T-helper 2 cell treated with Interferon-gamma antibody and Interleukin-4, amounts not matched to agents 5 μg/mL and 100 μg/mL, for 36 hours (primary cell): ENCODE measurements at regions not wholly inside any gene's neighbourhood (a gene's known extent, or its start where the extent isn't known, plus 50 kb on each side); places are given as distances from the start of the nearest gene placed in this dataset.

Source experiments
- DNase-seq: peaks from one replicate; pipeline ENCODE4 v3.0.0; 2021; ENCODE audit warnings: low spot score
- H3K27ac Mint-ChIP-seq: one replicate; pipeline ENCODE4 v1.8.0; 2021; ENCODE audit warnings: mild to moderate bottlenecking, mixed read lengths
- H3K27me3 Mint-ChIP-seq: one replicate; pipeline ENCODE4 v1.8.0; 2021; ENCODE audit warnings: low read depth, mixed read lengths
- H3K36me3 Mint-ChIP-seq: one replicate; pipeline ENCODE4 v1.8.0; 2021; ENCODE audit warnings: low read depth, mixed read lengths
- H3K4me1 Mint-ChIP-seq: one replicate; pipeline ENCODE4 v1.8.0; 2021; ENCODE audit warnings: low read depth, mixed read lengths
- H3K4me3 Mint-ChIP-seq: one replicate; pipeline ENCODE4 v1.8.0; 2022; ENCODE audit warnings: mild to moderate bottlenecking, moderate library complexity, mixed read lengths
- H3K9me3 Mint-ChIP-seq: one replicate; pipeline ENCODE4 v1.8.0; 2021; ENCODE audit warnings: mixed read lengths

- DNase-seq, result no peak
- Mint-ChIP-seq H3K27me3 (no peaks in the 10 kb centered on the region), H3K36me3 (no peaks in the 10 kb centered on the region), H3K4me3 (no peak overlapping the region), H3K4me1 (no peaks in the 10 kb centered on the region), H3K27ac (no peak overlapping the region), H3K9me3 (no peaks in the 10 kb centered on the region)
Observed at GRCh38 chr1:79431340-79431739, 424.8 kb upstream of the ADGRL4 start.

GRCh38 chr1:79430437-79430836, 423.9 kb upstream of the ADGRL4 start:
- Mint-ChIP-seq H3K4me3 (no peak overlapping the region), H3K27me3 (no peaks in the 10 kb centered on the region), H3K4me1 (no peaks in the 10 kb centered on the region), H3K27ac (no peak overlapping the region), H3K36me3 (no peaks in the 10 kb centered on the region), H3K9me3 (no peaks in the 10 kb centered on the region)
- no peak for DNase-seq

- H3K4me3 Mint-ChIP-seq, result no peak overlapping the region
- no peaks in the 10 kb centered on the region for H3K36me3 Mint-ChIP-seq
- DNase-seq, result no peak
- no peaks in the 10 kb centered on the region for H3K9me3 Mint-ChIP-seq
- H3K4me1 Mint-ChIP-seq, result no peaks in the 10 kb centered on the region
- H3K27ac Mint-ChIP-seq, result no peak overlapping the region
- H3K27me3 Mint-ChIP-seq, result no peaks in the 10 kb centered on the region
Observed at GRCh38 chr1:79422726-79423125, 416.2 kb upstream of the ADGRL4 start.

GRCh38 chr1:79398501-79398900, 392.0 kb upstream of the ADGRL4 start:
- Mint-ChIP-seq H3K36me3 (no peaks in the 10 kb centered on the region), H3K4me1 (no peaks in the 10 kb centered on the region), H3K4me3 (no peak overlapping the region), H3K27me3 (no peaks in the 10 kb centered on the region), H3K27ac (no peak overlapping the region), H3K9me3 (no peaks in the 10 kb centered on the region)
- no peak for DNase-seq

GRCh38 chr1:79396901-79397300, 390.4 kb upstream of the ADGRL4 start:
- Mint-ChIP-seq H3K9me3 (no peaks in the 10 kb centered on the region), H3K36me3 (no peaks in the 10 kb centered on the region)

GRCh38 chr1:79388694-79389361, 382.3 kb upstream of the ADGRL4 start:
- Mint-ChIP-seq H3K4me3 (no peak overlapping the region), H3K9me3 (peaks cover 4% of the 10 kb centered on the region), H3K27ac (no peak overlapping the region), H3K27me3 (no peaks in the 10 kb centered on the region), H3K36me3 (no peaks in the 10 kb centered on the region), H3K4me1 (no peaks in the 10 kb centered on the region)
- no peak for DNase-seq

More at GRCh38 chr1:79396901-79397300, 390.4 kb upstream of the ADGRL4 start:
- H3K27me3 Mint-ChIP-seq, result no peaks in the 10 kb centered on the region
- no peak overlapping the region for H3K27ac Mint-ChIP-seq
- H3K4me3 Mint-ChIP-seq, result no peak overlapping the region
- no peak for DNase-seq
- no peaks in the 10 kb centered on the region for H3K4me1 Mint-ChIP-seq

GRCh38 chr1:79386730-79387129, 380.2 kb upstream of the ADGRL4 start:
- no peaks in the 10 kb centered on the region for H3K4me1 Mint-ChIP-seq
- no peak overlapping the region for H3K4me3 Mint-ChIP-seq
- no peak overlapping the region for H3K27ac Mint-ChIP-seq
- H3K36me3 Mint-ChIP-seq, result no peaks in the 10 kb centered on the region
- DNase-seq, result no peak
- peaks cover 11% of the 10 kb centered on the region for H3K9me3 Mint-ChIP-seq
- no peaks in the 10 kb centered on the region for H3K27me3 Mint-ChIP-seq

GRCh38 chr1:79380078-79380477, 373.5 kb upstream of the ADGRL4 start:
- H3K27ac Mint-ChIP-seq, result no peak overlapping the region
- H3K27me3 Mint-ChIP-seq, result no peaks in the 10 kb centered on the region
- H3K4me3 Mint-ChIP-seq, result no peak overlapping the region
- H3K4me1 Mint-ChIP-seq, result no peaks in the 10 kb centered on the region
- no peaks in the 10 kb centered on the region for H3K36me3 Mint-ChIP-seq
- H3K9me3 Mint-ChIP-seq, result peaks cover 7% of the 10 kb centered on the region
- no peak for DNase-seq

- Mint-ChIP-seq H3K4me1 (no peaks in the 10 kb centered on the region), H3K9me3 (no peaks in the 10 kb centered on the region), H3K27me3 (no peaks in the 10 kb centered on the region), H3K36me3 (no peaks in the 10 kb centered on the region), H3K4me3 (no peak overlapping the region), H3K27ac (no peak overlapping the region)
- DNase-seq, result no peak
Observed at GRCh38 chr1:79376106-79376505, 369.6 kb upstream of the ADGRL4 start.

- Mint-ChIP-seq H3K4me3 (no peak overlapping the region), H3K9me3 (no peaks in the 10 kb centered on the region), H3K36me3 (no peaks in the 10 kb centered on the region), H3K27ac (no peak overlapping the region), H3K27me3 (no peaks in the 10 kb centered on the region), H3K4me1 (no peaks in the 10 kb centered on the region)
- DNase-seq, result no peak
Observed at GRCh38 chr1:79375352-79375751, 368.8 kb upstream of the ADGRL4 start.

- Mint-ChIP-seq H3K4me1 (no peaks in the 10 kb centered on the region), H3K36me3 (no peaks in the 10 kb centered on the region), H3K4me3 (no peak overlapping the region), H3K9me3 (no peaks in the 10 kb centered on the region), H3K27ac (no peak overlapping the region), H3K27me3 (no peaks in the 10 kb centered on the region)
- no peak for DNase-seq
Observed at GRCh38 chr1:79374397-79374796, 367.9 kb upstream of the ADGRL4 start.

GRCh38 chr1:79373481-79374125, 367.1 kb upstream of the ADGRL4 start:
- Mint-ChIP-seq H3K36me3 (no peaks in the 10 kb centered on the region), H3K27ac (no peak overlapping the region), H3K4me3 (no peak overlapping the region), H3K27me3 (no peaks in the 10 kb centered on the region), H3K4me1 (no peaks in the 10 kb centered on the region), H3K9me3 (no peaks in the 10 kb centered on the region)
- no peak for DNase-seq

GRCh38 chr1:79371802-79372201, 365.3 kb upstream of the ADGRL4 start:
- DNase-seq, result no peak
- no peaks in the 10 kb centered on the region for H3K9me3 Mint-ChIP-seq
- H3K27me3 Mint-ChIP-seq, result no peaks in the 10 kb centered on the region
- no peaks in the 10 kb centered on the region for H3K4me1 Mint-ChIP-seq
- no peaks in the 10 kb centered on the region for H3K36me3 Mint-ChIP-seq
- no peak overlapping the region for H3K27ac Mint-ChIP-seq
- H3K4me3 Mint-ChIP-seq, result no peak overlapping the region

- Mint-ChIP-seq H3K27me3 (no peaks in the 10 kb centered on the region), H3K9me3 (no peaks in the 10 kb centered on the region), H3K4me1 (no peaks in the 10 kb centered on the region), H3K36me3 (no peaks in the 10 kb centered on the region), H3K4me3 (no peak overlapping the region), H3K27ac (no peak overlapping the region)
- DNase-seq, result no peak
Observed at GRCh38 chr1:79369091-79369490, 362.6 kb upstream of the ADGRL4 start.

- Mint-ChIP-seq H3K9me3 (no peaks in the 10 kb centered on the region), H3K4me1 (no peaks in the 10 kb centered on the region), H3K36me3 (no peaks in the 10 kb centered on the region), H3K4me3 (no peak overlapping the region), H3K27ac (no peak overlapping the region), H3K27me3 (no peaks in the 10 kb centered on the region)
- no peak for DNase-seq
Observed at GRCh38 chr1:79364896-79365295, 358.4 kb upstream of the ADGRL4 start.
